Progenitor cell of endocrine pancreas (in vitro differentiated cells): ENCODE measurements at regions not wholly inside any gene's neighbourhood (a gene's known extent, or its start where the extent isn't known, plus 50 kb on each side); places are given as distances from the start of the nearest gene placed in this dataset.

ENCODE experiments used
- DNase-seq: peaks from one replicate; pipeline ENCODE4 v3.0.0; 2021; ENCODE audit warnings: low spot score; ENCODE audit not compliant: unreplicated experiment
- H3K27ac Mint-ChIP-seq: 2 replicates; pipeline ENCODE4 v1.8.0; 2021; ENCODE audit warnings: mild to moderate bottlenecking, moderate library complexity, mixed read lengths
- H3K27me3 Mint-ChIP-seq: 2 replicates; pipeline ENCODE4 v1.8.0; 2021; ENCODE audit warnings: mixed read lengths
- H3K36me3 Mint-ChIP-seq: 2 replicates; pipeline ENCODE4 v1.8.0; 2022; ENCODE audit warnings: mixed read lengths; ENCODE audit not compliant: insufficient read depth
- H3K4me1 Mint-ChIP-seq: 2 replicates; pipeline ENCODE4 v1.8.0; 2021; ENCODE audit warnings: low read depth, mixed read lengths
- H3K4me3 Mint-ChIP-seq: 2 replicates; pipeline ENCODE4 v1.8.0; 2021; ENCODE audit warnings: low read depth, mild to moderate bottlenecking, moderate library complexity, mixed read lengths
- H3K9me3 Mint-ChIP-seq: 2 replicates; pipeline ENCODE4 v1.8.0; 2021; ENCODE audit warnings: low read depth, mixed read lengths
- CTCF ChIP-seq: fragments of 200-600 bp; sonication (generic); IDR thresholded peaks from one replicate; pipeline ENCODE4 v1.5.0; 2021; ENCODE audit warnings: antibody characterized with exemption, mild to moderate bottlenecking; ENCODE audit not compliant: unreplicated experiment

- Mint-ChIP-seq H3K4me3 (no peak overlapping the region), H3K36me3 (no peaks in the 10 kb centered on the region), H3K27ac (no peak overlapping the region), H3K9me3 (no peaks in the 10 kb centered on the region), H3K27me3 (peaks cover 10% of the 10 kb centered on the region), H3K4me1 (no peaks in the 10 kb centered on the region)
- no peak for TF ChIP-seq CTCF
- DNase-seq, result no peak
Observed at GRCh38 chr2:71926876-71927756, 220.5 kb downstream of the CYP26B1 start.

GRCh38 chr2:71926089-71926447 lies 221.6 kb downstream of the CYP26B1 start:
- Mint-ChIP-seq H3K27ac (no peak overlapping the region), H3K36me3 (no peaks in the 10 kb centered on the region), H3K4me3 (no peak overlapping the region), H3K4me1 (no peaks in the 10 kb centered on the region), H3K27me3 (peaks cover 10% of the 10 kb centered on the region), H3K9me3 (no peaks in the 10 kb centered on the region)
- no peak for DNase-seq
- no peak for TF ChIP-seq CTCF

- Mint-ChIP-seq H3K27me3 (peaks cover 10% of the 10 kb centered on the region), H3K4me3 (no peak overlapping the region)
Observed at GRCh38 chr2:71925268-71926088, 222.2 kb downstream of the CYP26B1 start.

GRCh38 chr2:71923887-71924533 lies 223.7 kb downstream of the CYP26B1 start:
- Mint-ChIP-seq H3K36me3 (no peaks in the 10 kb centered on the region), H3K4me1 (no peaks in the 10 kb centered on the region), H3K9me3 (no peaks in the 10 kb centered on the region), H3K27ac (no peak overlapping the region), H3K4me3 (no peak overlapping the region), H3K27me3 (peaks cover 10% of the 10 kb centered on the region)
- DNase-seq, result peak; percentile 43
- peak; percentile 81 for TF ChIP-seq CTCF

More at GRCh38 chr2:71925268-71926088, 222.2 kb downstream of the CYP26B1 start:
- DNase-seq, result no peak
- no peaks in the 10 kb centered on the region for H3K9me3 Mint-ChIP-seq
- no peaks in the 10 kb centered on the region for H3K4me1 Mint-ChIP-seq
- no peaks in the 10 kb centered on the region for H3K36me3 Mint-ChIP-seq
- no peak for TF ChIP-seq CTCF
- no peak overlapping the region for H3K27ac Mint-ChIP-seq

- DNase-seq, result no peak
- Mint-ChIP-seq H3K4me3 (no peak overlapping the region), H3K4me1 (no peaks in the 10 kb centered on the region), H3K27ac (no peak overlapping the region), H3K9me3 (no peaks in the 10 kb centered on the region), H3K27me3 (peaks cover 10% of the 10 kb centered on the region), H3K36me3 (no peaks in the 10 kb centered on the region)
- no peak for TF ChIP-seq CTCF
Observed at GRCh38 chr2:71923143-71923525, 224.5 kb downstream of the CYP26B1 start.
